Ovary (tissue), 3 donors: ENCODE measurements at regions not wholly inside any gene's neighbourhood (a gene's known extent, or its start where the extent isn't known, plus 50 kb on each side); places are given as distances from the start of the nearest gene placed in this dataset.

ENCODE experiments used
- EP300 ChIP-seq: sonication (generic); formaldehyde crosslinking; IDR thresholded peaks from one replicate; pipeline ENCODE4 v1.6.1; 2017; ENCODE audit warnings: antibody characterized with exemption
- TF ChIP-seq, protein P1 (sequence below), 3 donors: fragments of 450-650 bp in 2 of 3; fragments of 200-600 bp in 1 of 3; IDR thresholded peaks; one replicate each; pipeline versions ENCODE4 v1.5.1 to v1.8.0; 2016 to 2022; ENCODE audit warnings: antibody characterized with exemption in 3 of 3, mild to moderate bottlenecking in 1 of 3
- donor health status: DM: no; HTN: no; CAD: no.

DNA sequence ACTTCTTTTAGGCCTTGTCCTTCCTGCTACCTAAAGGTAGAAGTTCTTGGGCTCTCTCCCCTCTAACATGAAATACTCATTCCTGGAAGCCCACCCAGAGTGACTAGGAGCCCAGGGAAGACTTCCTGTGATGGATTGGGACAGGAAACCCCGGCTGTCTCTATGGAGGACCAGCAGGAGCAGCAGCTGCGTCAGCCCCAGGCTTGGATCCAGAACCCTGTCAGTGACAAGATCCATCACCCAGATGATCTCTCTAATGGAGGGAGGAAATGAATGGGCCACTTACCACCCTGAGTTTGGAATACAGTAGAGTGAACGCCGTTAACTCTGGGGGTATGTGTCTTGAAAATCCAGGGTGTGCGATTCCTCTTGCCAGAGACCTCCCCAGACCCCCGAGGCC is 195.7 kb upstream of the WSCD1 start:
- TF ChIP-seq, protein P1, sequence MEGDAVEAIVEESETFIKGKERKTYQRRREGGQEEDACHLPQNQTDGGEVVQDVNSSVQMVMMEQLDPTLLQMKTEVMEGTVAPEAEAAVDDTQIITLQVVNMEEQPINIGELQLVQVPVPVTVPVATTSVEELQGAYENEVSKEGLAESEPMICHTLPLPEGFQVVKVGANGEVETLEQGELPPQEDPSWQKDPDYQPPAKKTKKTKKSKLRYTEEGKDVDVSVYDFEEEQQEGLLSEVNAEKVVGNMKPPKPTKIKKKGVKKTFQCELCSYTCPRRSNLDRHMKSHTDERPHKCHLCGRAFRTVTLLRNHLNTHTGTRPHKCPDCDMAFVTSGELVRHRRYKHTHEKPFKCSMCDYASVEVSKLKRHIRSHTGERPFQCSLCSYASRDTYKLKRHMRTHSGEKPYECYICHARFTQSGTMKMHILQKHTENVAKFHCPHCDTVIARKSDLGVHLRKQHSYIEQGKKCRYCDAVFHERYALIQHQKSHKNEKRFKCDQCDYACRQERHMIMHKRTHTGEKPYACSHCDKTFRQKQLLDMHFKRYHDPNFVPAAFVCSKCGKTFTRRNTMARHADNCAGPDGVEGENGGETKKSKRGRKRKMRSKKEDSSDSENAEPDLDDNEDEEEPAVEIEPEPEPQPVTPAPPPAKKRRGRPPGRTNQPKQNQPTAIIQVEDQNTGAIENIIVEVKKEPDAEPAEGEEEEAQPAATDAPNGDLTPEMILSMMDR (IDR thresholded peaks at IDR 0.05): no peak
- TF ChIP-seq EP300: no peak
